ENCODE measurements at regions not wholly inside any gene's neighbourhood (a gene's known extent, or its start where the extent isn't known, plus 50 kb on each side); places are given as distances from the start of the nearest gene placed in this dataset.
"Not testable (repeated sequence)": the region's sequence is repeated elsewhere in the genome, so short reads cannot be mapped to it uniquely, and the experiment has no call there.

- in situ Hi-C loops (cut with HindIII; ENCODE audit: low sequenced_read_pairs), result not testable (repeated sequence)
Observed at GRCh38 chr9:626114-626513, 215.4 kb upstream of the DMRT1 start.

DNA sequence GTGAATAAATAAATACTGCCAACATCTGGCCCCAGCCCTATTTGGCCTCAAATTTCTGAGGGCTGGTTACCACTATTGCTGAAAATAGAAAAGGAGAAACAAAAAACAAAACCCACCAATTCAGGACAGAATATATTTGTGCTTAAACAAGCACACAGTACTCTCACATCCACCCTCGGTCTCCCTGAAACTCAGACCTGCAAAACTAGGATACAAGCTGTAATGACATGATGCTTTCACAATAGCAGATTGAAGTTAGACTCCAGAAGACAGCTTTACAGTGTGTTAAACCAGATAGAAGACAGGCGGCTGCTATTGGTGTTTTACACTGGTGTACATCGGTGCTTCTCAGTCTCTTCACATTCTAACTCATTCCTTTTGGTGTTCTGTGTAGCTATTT lies 214.9 kb upstream of the DMRT1 start:
- in situ Hi-C loops (cut with HindIII; ENCODE audit: low sequenced_read_pairs), result no loop called here

GRCh38 chr9:627336-627970 lies 214.0 kb upstream of the DMRT1 start:
- in situ Hi-C loops (cut with HindIII; ENCODE audit: low sequenced_read_pairs), result no loop called here

GRCh38 chr9:629146-629545 lies 212.4 kb upstream of the DMRT1 start:
- in situ Hi-C loops (cut with HindIII; ENCODE audit: low sequenced_read_pairs), result no loop called here

DNA sequence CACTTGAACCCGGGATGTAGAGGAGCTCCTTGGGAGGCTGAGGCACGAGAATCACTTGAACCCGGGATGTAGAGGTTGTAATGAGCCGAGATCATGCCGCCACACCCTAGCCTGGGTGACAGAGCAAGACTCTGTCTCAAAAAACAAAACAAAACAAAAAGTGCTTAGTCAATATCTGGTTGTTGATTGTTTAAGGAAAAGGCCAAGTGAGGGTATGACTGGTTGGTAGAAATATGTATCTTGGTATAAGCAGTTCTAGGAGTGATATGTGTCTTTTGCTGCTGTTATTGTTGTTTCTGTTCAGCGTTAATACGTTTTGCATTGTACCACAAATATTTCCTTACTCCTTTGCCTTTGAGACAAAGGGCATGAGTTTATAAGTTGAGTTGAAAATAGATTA lies 210.7 kb upstream of the DMRT1 start:
- in situ Hi-C loops (cut with HindIII; ENCODE audit: low sequenced_read_pairs), result no loop called here

- in situ Hi-C loops (cut with HindIII; ENCODE audit: low sequenced_read_pairs), result no loop called here
Observed at GRCh38 chr9:631596-631995, 209.9 kb upstream of the DMRT1 start.

DNA sequence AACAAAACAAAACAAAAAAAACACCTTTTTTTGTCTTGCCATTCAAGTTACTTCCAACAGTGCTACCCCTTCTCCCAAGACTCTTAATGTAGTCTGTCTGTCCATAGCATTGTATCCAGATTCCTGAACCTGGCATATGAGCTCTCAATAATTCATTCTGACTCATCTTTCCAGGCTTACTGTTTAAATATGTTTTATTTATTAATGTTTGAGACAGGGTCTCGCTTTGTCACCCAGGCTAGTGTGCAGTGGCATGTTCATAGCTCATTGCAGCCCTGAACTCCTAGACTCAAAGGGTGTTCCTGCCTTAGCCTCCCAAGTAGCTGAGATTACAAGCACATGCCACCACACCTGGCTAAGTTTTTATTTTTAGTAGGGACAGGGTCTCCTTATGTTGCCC lies 208.0 kb upstream of the DMRT1 start:
- in situ Hi-C loops (cut with HindIII; ENCODE audit: low sequenced_read_pairs), result no loop called here

- in situ Hi-C loops (cut with HindIII; ENCODE audit: low sequenced_read_pairs), result no loop called here
Observed at GRCh38 chr9:636931-637591, 204.4 kb upstream of the DMRT1 start.

DNA sequence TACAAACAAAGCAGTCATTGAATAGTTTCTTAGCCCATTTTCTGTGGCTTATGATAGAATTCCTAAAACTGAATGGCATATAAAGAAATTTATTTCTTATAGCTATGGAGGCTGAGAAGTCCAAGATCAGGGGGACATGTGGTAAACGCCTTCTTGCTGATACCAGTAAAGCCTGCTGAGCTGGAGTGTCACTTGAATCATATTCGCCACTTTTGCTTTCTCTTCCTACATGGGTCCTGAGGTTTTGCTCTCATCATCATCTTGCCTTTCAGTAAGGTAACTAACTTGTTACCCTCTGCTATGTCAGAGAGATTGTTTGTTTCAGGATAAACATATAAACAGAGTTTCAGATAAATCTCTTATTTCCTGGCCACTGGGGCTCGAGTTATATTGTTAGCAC lies 203.3 kb upstream of the DMRT1 start:
- in situ Hi-C loops (cut with HindIII; ENCODE audit: low sequenced_read_pairs), result no loop called here

GRCh38 chr9:642014-642413 lies 199.5 kb upstream of the DMRT1 start:
- in situ Hi-C loops (cut with HindIII; ENCODE audit: low sequenced_read_pairs), result no loop called here

GRCh38 chr9:643966-644365 lies 197.5 kb upstream of the DMRT1 start:
- in situ Hi-C loops (cut with HindIII; ENCODE audit: low sequenced_read_pairs), result no loop called here

DNA sequence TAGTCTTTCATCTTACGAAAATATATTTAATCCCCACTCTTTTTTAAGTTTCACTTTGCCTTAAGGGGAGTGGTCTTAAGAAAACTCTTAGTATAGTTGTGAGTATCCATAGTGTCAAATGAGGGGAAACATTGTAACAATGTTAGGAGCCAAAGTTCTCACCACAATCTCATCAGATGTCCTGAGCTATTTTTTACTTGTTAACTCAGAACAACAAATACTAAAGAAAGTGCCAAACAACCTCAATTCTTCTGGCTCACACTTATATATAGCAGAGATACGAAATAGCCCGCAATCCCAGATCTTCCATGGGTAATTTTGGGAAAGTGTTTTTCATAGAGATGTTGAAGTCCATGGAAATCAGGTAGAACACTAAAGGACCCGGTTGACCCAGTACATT lies 194.0 kb upstream of the DMRT1 start:
- in situ Hi-C loops (cut with HindIII; ENCODE audit: low sequenced_read_pairs), result no loop called here

GRCh38 chr9:649128-650074 lies 192.1 kb upstream of the DMRT1 start:
- in situ Hi-C loops (cut with HindIII; ENCODE audit: low sequenced_read_pairs), result no loop called here

DNA sequence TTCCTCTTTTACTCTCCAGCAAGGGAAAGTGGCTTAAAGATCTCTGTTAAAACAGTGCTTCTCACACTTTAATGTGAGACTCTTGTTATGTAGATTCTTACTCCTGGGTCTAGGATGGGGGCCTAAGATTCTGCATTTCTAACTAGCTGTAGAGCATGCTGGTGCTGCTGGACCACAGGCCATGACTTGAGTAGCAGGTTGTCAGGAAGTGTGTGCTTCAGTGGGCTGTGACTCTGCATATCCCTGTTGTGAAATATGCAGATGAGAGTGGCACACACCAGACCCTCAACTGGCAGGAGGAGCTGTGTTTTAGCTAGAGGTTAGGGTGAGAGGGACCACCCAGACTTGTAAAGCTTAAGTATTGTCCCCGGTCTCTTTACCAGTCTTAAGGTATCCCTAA lies 191.1 kb upstream of the DMRT1 start:
- in situ Hi-C loops (cut with HindIII; ENCODE audit: low sequenced_read_pairs), result no loop called here

GRCh38 chr9:651371-651770 lies 190.1 kb upstream of the DMRT1 start:
- in situ Hi-C loops (cut with HindIII; ENCODE audit: low sequenced_read_pairs), result no loop called here

DNA sequence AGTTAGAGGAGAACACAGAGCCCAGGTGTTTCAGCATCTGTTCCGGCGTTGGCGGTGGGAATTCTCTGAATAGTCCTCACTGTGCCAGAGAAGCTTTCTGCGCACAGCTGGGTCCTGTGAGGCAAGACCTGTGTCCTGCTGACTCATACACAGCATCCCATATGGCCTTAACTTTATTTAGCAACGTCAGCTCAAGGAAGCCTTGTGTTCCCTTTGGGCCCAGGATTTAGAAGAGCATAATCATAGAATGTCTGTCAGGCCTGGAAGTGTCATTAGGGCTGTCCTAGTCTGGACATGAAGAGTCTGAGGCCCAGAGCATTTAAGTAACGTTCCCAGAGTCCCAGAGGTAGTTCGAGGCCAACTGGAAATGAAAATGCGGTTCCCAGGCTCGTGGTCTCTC lies 188.6 kb upstream of the DMRT1 start:
- in situ Hi-C loops (cut with HindIII; ENCODE audit: low sequenced_read_pairs), result no loop called here

GRCh38 chr9:653421-653820 lies 188.1 kb upstream of the DMRT1 start:
- in situ Hi-C loops (cut with HindIII; ENCODE audit: low sequenced_read_pairs), result no loop called here

GRCh38 chr9:653856-654387 lies 187.6 kb upstream of the DMRT1 start:
- in situ Hi-C loops (cut with HindIII; ENCODE audit: low sequenced_read_pairs), result no loop called here

GRCh38 chr9:655875-656274 lies 185.6 kb upstream of the DMRT1 start:
- in situ Hi-C loops (cut with HindIII; ENCODE audit: low sequenced_read_pairs), result no loop called here

DNA sequence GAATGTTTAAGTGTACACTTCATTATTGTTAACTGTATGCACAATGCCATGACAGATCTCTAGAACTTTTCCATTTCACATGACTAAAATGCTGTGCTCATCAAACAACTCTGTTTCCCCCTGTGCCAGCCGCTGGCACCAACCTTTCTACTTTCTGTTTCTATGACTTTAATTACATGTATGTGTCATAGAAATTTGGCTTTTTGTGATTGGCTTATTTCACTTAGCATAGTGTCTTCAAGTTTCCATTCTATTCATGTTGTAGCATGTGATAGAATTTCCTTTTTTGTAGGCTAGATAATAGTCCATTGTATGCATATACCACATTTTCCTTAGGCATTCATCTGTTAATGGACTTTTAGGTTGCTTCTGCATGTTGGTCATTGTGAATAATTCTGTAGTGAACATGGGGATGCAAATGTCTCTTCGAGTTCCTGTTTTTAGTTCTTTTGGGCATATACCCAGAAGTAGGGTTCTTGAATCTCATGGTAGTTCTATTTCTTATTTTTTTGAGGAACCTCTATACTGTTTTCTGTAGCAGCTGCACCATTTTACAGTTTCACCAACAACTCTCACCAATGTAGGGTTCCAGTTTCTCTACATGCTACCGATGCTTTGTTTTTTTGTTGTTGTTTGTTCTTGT lies 184.4 kb upstream of the DMRT1 start:
- in situ Hi-C loops (cut with HindIII; ENCODE audit: low sequenced_read_pairs), result no loop called here

GRCh38 chr9:659286-659685 lies 182.2 kb upstream of the DMRT1 start:
- in situ Hi-C loops (cut with HindIII; ENCODE audit: low sequenced_read_pairs), result no loop called here

All from DLD1 (cell line).